NOMO-1 treated with dmso at 0.1 percent for 144 hours (cell line): ENCODE measurements at regions not wholly inside any gene's neighbourhood (a gene's known extent, or its start where the extent isn't known, plus 50 kb on each side); places are given as distances from the start of the nearest gene placed in this dataset.

Experiments used
- DNase-seq: peaks from one replicate; lab custom pipeline; 2025; ENCODE audit not compliant: unreplicated experiment; lab: John Stamatoyannopoulos, UW

GRCh38 chr17:72487731-72488494 is 367.1 kb downstream of the SOX9 start:
- DNase-seq, result no peak

- no peak for DNase-seq
Measured at GRCh38 chr17:72488555-72489271, 367.9 kb downstream of the SOX9 start.

GRCh38 chr17:72489272-72489641 is 368.4 kb downstream of the SOX9 start:
- no peak for DNase-seq

- no peak for DNase-seq
Measured at GRCh38 chr17:72491102-72491501, 370.3 kb downstream of the SOX9 start.

GRCh38 chr17:72492494-72492893 is 371.7 kb downstream of the SOX9 start:
- no peak for DNase-seq

GRCh38 chr17:72492941-72493340 is 372.1 kb downstream of the SOX9 start:
- DNase-seq, result no peak

GRCh38 chr17:72494566-72494965 is 373.7 kb downstream of the SOX9 start:
- DNase-seq, result no peak

GRCh38 chr17:72496461-72496860 is 375.6 kb downstream of the SOX9 start:
- no peak for DNase-seq

- DNase-seq, result no peak
Measured at GRCh38 chr17:72497915-72498314, 377.1 kb downstream of the SOX9 start.

GRCh38 chr17:72498364-72499210 is 377.8 kb downstream of the SOX9 start:
- no peak for DNase-seq

GRCh38 chr17:72501404-72502370 is 380.9 kb downstream of the SOX9 start:
- DNase-seq, result no peak

- no peak for DNase-seq
Measured at GRCh38 chr17:72502371-72503341, 381.8 kb downstream of the SOX9 start.

- DNase-seq, result no peak
Measured at GRCh38 chr17:72503556-72503955, 382.7 kb downstream of the SOX9 start.

- no peak for DNase-seq
Measured at GRCh38 chr17:72504783-72505182, 384.0 kb downstream of the SOX9 start.

- no peak for DNase-seq
Measured at GRCh38 chr17:72506773-72507172, 386.0 kb downstream of the SOX9 start.

- no peak for DNase-seq
Measured at GRCh38 chr17:72507370-72507769, 386.6 kb downstream of the SOX9 start.

GRCh38 chr17:72510351-72511016 is 389.7 kb downstream of the SOX9 start:
- DNase-seq, result peak; percentile 8

GRCh38 chr17:72511242-72511641 is 390.4 kb downstream of the SOX9 start:
- no peak for DNase-seq

GRCh38 chr17:72511874-72512273 is 391.1 kb downstream of the SOX9 start:
- DNase-seq, result no peak
